NCI-H1436 treated with DMSO at 0.1 percent for 48 hours (cell line): ENCODE measurements at regions not wholly inside any gene's neighbourhood (a gene's known extent, or its start where the extent isn't known, plus 50 kb on each side); places are given as distances from the start of the nearest gene placed in this dataset.

ENCODE experiments used
- DNase-seq: peaks from one replicate; lab custom pipeline; 2025; lab: John Stamatoyannopoulos, UW

GRCh38 chr5:168055141-168055683 is 236.2 kb upstream of the WWC1 start:
- no peak for DNase-seq

DNA sequence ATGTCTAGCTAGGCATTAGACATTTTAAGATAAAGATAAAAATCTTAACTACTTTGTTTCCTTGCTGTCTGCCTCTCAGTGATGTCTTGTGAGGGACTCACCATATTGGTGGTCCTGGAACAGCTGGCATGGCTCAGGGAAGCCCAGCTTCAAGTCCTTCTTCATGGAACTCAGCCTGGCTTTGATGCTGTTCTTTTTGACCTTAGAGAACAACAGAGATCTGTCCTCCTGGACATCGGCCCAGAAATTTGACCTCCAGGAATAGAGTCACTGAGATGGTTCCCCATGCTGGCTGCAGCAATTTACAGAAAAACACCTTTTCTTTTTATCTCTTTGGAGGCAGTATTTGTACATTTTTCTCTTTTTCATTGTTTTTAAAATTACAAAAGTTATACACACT is 235.5 kb upstream of the WWC1 start:
- no peak for DNase-seq

GRCh38 chr5:168056499-168057182 is 234.8 kb upstream of the WWC1 start:
- DNase-seq: no peak

- DNase-seq: no peak
Measured at GRCh38 chr5:168057905-168058304, 233.5 kb upstream of the WWC1 start.

- DNase-seq: no peak
Measured at GRCh38 chr5:168059131-168059530, 232.3 kb upstream of the WWC1 start.

DNA sequence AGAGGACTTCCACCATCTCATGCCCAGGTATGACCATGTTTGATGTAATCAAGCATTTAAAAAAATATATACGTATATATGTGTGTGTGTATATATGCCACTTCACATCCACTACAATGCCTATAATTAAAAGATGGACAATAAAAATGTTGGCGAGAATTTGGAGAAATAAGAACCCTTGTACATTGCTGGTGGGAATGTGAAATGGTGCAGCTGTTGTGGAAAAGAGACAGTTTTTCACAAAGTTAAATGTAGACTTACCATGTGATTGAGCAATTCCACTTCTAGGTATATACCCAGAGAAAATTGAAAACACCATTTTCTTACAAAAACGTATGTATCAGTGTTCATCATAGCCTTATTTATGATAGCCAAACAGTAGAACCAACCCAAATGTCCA is 229.2 kb upstream of the WWC1 start:
- no peak for DNase-seq

GRCh38 chr5:168064457-168064856 is 227.0 kb upstream of the WWC1 start:
- no peak for DNase-seq

DNA sequence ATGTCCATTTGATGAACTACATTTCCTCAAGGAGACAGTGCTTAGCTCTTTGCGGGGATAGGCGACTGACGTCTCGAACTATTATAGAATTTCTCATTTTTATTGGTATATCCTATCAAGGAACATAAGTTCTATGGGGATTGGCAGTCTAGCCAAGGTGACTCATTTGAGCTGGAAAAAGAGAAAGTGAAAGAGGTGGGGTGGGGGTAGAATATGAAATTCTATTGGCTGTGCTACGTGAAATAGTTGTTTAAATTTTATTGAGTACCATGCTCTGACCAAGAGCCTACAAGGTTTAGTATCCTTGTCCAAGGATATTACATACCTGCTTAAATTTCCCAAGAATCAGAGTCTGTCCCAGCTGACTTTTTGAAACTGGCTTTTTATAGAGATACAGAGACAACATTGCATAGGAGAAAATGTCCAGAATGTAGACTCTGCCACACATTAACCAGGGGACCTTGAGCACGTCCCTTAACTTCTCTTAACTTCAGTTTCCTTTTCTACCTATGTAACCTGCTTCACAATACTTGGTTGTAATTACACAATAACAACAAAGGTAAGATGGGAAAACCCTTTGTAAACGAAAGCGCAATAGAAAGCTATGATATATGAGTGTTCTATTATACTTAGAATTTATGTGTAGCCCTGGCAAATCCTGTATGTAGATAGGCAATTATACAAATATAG is 226.4 kb upstream of the WWC1 start:
- no peak for DNase-seq

DNA sequence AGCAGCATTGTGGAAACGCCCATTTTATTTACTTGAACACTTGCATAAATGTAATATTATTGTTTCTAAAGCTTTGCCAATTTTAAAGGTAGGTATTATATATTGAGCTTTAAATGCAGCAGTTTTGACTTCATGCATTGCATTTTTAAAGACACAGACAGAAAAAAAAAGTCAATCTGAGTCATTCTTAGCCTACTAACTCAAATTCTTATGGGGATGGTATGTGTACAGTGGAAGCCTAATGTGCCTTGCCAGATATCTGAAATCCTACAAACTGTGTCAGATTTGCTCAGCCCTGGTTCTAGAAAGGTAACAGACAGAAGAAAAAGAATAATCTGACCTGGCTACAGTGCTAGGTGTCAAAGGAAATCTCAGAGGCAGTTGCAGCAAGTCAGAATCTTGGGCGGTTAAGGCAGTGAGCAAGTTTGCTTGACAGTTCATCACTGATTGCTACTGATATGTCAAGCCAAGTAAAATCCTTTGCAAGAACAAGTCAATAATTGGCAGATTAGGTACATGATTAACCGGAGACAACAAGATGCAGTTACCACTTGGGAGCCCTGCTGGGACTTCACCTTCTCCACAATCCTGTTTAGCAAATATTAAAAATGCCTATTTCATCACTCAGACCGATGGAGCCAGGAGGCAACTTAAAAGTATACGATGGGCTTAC is 224.8 kb upstream of the WWC1 start:
- no peak for DNase-seq

DNA sequence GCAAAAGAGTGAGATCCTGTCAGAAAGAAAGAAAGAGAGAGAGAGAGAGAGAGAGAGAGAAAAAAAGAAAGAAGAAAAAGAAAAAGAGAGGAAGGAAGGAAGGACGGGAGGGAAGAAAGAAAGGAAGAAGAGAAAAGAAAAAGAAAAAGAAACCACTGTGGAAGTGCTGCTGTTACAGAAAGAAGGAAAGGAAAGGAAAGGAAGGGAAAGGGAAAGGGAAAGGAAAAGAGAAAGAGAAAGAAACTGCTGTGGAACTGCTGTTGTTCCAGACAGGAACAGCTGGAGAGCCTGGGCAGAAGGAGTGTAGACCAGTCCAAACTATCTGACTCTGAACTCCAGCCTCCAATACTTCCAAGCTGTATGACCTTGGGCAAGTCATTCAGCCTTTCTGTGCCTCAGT is 220.7 kb upstream of the WWC1 start:
- no peak for DNase-seq

- no peak for DNase-seq
Measured at GRCh38 chr5:168072665-168073064, 218.8 kb upstream of the WWC1 start.

- no peak for DNase-seq
Measured at GRCh38 chr5:168073311-168073710, 218.1 kb upstream of the WWC1 start.

- no peak for DNase-seq
Measured at GRCh38 chr5:168073991-168074800, 217.2 kb upstream of the WWC1 start.

- no peak for DNase-seq
Measured at GRCh38 chr5:168075387-168075786, 216.1 kb upstream of the WWC1 start.

GRCh38 chr5:168076561-168076991 is 214.9 kb upstream of the WWC1 start:
- no peak for DNase-seq

DNA sequence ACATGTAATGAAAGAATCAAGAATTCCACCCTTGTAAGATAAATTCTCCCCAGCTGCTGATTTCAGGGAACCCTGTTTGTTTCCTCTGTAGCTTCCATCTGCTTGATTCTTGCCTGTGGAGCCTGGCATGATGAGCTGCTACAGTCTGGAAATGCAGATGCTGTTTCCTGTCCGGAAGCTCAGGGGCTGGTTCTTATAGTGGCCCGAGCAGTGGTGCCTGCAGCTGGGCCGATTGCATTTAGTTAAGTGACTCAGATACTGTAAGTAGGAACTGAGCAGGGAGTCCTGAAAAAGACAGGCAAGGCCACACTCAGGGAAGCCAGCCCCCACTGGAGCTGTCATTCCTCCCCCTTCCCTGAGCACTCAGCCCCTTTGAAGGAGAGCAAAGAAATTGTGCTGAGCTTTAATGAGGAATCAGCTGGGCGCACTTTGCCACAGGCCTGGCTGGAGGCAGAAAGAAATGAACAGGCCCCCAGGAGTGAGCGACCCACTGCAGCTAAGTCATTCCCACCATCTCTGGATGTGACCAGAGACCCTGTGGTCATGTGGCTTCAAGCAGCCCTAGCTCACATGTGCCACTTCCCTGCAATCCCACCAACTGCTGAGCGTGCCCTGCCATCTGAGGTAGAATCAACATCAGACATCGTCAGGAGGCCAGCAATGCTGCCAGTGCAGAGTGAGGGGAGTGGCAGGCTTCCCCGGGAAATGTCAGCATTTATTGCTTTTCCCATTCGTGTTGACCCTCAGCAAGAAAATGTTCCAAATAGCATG is 206.0 kb upstream of the WWC1 start:
- no peak for DNase-seq

GRCh38 chr5:168086104-168086610 is 205.3 kb upstream of the WWC1 start:
- no peak for DNase-seq

GRCh38 chr5:168086746-168087145 is 204.7 kb upstream of the WWC1 start:
- DNase-seq: no peak

DNA sequence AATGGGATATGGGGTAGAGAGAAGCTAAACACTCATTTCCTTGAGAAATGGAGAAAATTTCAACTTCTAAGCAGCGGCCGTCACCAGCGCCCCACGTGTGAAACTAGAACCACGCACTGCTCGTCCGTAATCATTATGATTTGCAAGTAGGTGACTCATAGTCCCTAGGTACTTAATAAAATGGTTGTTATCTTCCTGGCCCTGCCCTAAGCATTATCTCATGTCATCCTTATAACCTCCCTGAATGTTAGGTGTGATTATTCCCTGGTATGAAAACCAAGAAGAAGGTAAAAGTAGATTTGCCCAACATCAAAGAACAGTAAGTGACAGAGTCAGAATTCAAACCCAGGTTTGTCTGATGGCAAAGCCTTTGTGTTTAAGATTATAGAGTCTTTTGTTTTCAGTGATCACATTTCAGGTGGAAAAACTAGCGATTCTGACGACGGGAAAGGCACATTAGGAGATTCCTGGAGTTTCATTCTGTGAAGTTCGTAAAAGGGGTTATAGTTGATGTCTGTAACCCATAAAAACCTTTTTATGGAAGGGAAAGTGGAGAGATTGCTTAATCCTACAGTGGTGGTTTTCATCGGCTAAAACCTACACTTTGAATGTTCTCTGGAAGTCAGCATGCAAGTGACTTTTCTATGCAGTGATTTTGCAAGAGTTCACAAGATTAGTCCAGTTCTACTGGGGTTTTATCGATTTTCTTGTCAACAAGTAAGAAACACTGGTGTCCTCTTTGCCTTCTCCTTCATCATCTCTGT is 202.9 kb upstream of the WWC1 start:
- DNase-seq: no peak

DNA sequence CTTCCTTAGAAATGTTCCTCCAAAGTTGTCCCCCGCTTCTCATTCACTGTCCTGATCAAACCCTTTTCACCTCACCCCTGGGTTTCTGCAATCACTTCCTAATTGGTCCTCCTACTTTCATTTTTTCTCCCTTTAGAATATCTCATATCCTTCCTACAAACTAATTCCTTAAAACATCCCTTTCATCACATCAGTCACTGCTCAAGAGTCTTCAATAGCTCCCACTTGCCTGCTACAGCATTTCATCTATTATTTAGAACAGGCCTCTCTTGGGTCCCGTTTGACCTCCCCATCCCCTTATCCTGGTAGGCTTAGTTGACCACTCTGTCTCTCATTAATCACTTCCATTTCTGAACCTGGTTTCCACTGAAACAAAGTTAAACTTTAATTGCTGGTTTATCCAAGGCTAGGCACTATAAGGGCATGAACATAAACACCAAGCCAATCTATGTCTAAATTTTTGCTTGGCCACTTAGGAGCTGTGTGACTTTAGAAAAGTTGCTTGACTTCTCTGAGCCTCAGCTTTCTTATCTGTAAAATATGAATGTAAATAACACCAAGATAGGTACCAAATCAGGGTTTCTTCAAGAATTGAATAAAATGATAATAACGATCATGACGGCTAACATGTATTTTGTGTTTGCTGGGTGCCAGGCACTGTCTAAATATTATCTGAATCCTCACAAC is 202.1 kb upstream of the WWC1 start:
- DNase-seq: no peak
